ENCODE measurements at regions not wholly inside any gene's neighbourhood (a gene's known extent, or its start where the extent isn't known, plus 50 kb on each side); places are given as distances from the start of the nearest gene placed in this dataset.

- no peaks in the 10 kb centered on the region for H3K9me2 ChIP-seq (replicated peaks; ENCODE audit: insufficient read depth, low read length)
- DNase-seq = no peak
- H3K9me3 ChIP-seq (ENCODE audit: low read length) = no peaks in the 10 kb centered on the region
- H3K27ac ChIP-seq (ENCODE audit: low read length) = no peak overlapping the region
- no peaks in the 10 kb centered on the region for H3K27me3 ChIP-seq (ENCODE audit: low read length)
- no peak overlapping the region for H3K4me2 ChIP-seq (ENCODE audit: low read depth, low read length, poor library complexity, severe bottlenecking)
- H3K4me3 ChIP-seq (ENCODE audit: low read length) = no peak overlapping the region
- H3K36me3 ChIP-seq (ENCODE audit: insufficient read depth, low read length) = no peaks in the 10 kb centered on the region
- no peak overlapping the region for H2AFZ ChIP-seq (ENCODE audit: low read length)
- no peak overlapping the region for H3K9ac ChIP-seq (ENCODE audit: low read length)
- no peaks in the 10 kb centered on the region for H3K79me2 ChIP-seq (ENCODE audit: low read length)
- H4K20me1 ChIP-seq (ENCODE audit: insufficient read depth, low read depth, low read length) = no peaks in the 10 kb centered on the region
- no peaks in the 10 kb centered on the region for H3K4me1 ChIP-seq (ENCODE audit: low read length)
These were observed 53.5 kb upstream of the TSHZ3 start for GRCh38 chr19:31402529-31403316.

- no peak overlapping the region for H3K4me2 ChIP-seq (ENCODE audit: low read depth, low read length, poor library complexity, severe bottlenecking)
- no peaks in the 10 kb centered on the region for H4K20me1 ChIP-seq (ENCODE audit: insufficient read depth, low read depth, low read length)
- no peaks in the 10 kb centered on the region for H3K36me3 ChIP-seq (ENCODE audit: insufficient read depth, low read length)
- H2AFZ ChIP-seq (ENCODE audit: low read length) = no peak overlapping the region
- no peaks in the 10 kb centered on the region for H3K9me3 ChIP-seq (ENCODE audit: low read length)
- H3K27ac ChIP-seq (ENCODE audit: low read length) = no peak overlapping the region
- H3K9me2 ChIP-seq (replicated peaks; ENCODE audit: insufficient read depth, low read length) = no peaks in the 10 kb centered on the region
- no peaks in the 10 kb centered on the region for H3K4me1 ChIP-seq (ENCODE audit: low read length)
- H3K4me3 ChIP-seq (ENCODE audit: low read length) = no peak overlapping the region
- DNase-seq = no peak
- no peaks in the 10 kb centered on the region for H3K27me3 ChIP-seq (ENCODE audit: low read length)
- H3K79me2 ChIP-seq (ENCODE audit: low read length) = no peaks in the 10 kb centered on the region
- no peak overlapping the region for H3K9ac ChIP-seq (ENCODE audit: low read length)
These were observed 56.9 kb upstream of the TSHZ3 start for GRCh38 chr19:31406106-31406505.

GRCh38 chr19:31408460-31409124 is 59.4 kb upstream of the TSHZ3 start:
- H4K20me1 ChIP-seq (ENCODE audit: insufficient read depth, low read depth, low read length) = no peaks in the 10 kb centered on the region
- H3K9me3 ChIP-seq (ENCODE audit: low read length) = no peaks in the 10 kb centered on the region
- H3K79me2 ChIP-seq (ENCODE audit: low read length) = no peaks in the 10 kb centered on the region
- H3K27ac ChIP-seq (ENCODE audit: low read length) = no peak overlapping the region
- H3K9ac ChIP-seq (ENCODE audit: low read length) = no peak overlapping the region
- no peak overlapping the region for H2AFZ ChIP-seq (ENCODE audit: low read length)
- no peak overlapping the region for H3K4me3 ChIP-seq (ENCODE audit: low read length)
- no peaks in the 10 kb centered on the region for H3K9me2 ChIP-seq (replicated peaks; ENCODE audit: insufficient read depth, low read length)
- H3K4me2 ChIP-seq (ENCODE audit: low read depth, low read length, poor library complexity, severe bottlenecking) = no peak overlapping the region
- no peaks in the 10 kb centered on the region for H3K36me3 ChIP-seq (ENCODE audit: insufficient read depth, low read length)
- H3K27me3 ChIP-seq (ENCODE audit: low read length) = no peaks in the 10 kb centered on the region
- DNase-seq = no peak
- no peaks in the 10 kb centered on the region for H3K4me1 ChIP-seq (ENCODE audit: low read length)

GRCh38 chr19:31413353-31413752 is 64.1 kb upstream of the TSHZ3 start:
- Histone ChIP-seq H3K79me2 (ENCODE audit: low read length) (no peaks in the 10 kb centered on the region), H2AFZ (ENCODE audit: low read length) (no peak overlapping the region), H3K9me2 (replicated peaks; ENCODE audit: insufficient read depth, low read length) (no peaks in the 10 kb centered on the region), H3K4me3 (ENCODE audit: low read length) (no peak overlapping the region), H3K9ac (ENCODE audit: low read length) (no peak overlapping the region), H3K4me2 (ENCODE audit: low read depth, low read length, poor library complexity, severe bottlenecking) (no peak overlapping the region), H3K36me3 (ENCODE audit: insufficient read depth, low read length) (no peaks in the 10 kb centered on the region), H3K4me1 (ENCODE audit: low read length) (no peaks in the 10 kb centered on the region), H4K20me1 (ENCODE audit: insufficient read depth, low read depth, low read length) (no peaks in the 10 kb centered on the region), H3K27me3 (ENCODE audit: low read length) (no peaks in the 10 kb centered on the region), H3K9me3 (ENCODE audit: low read length) (no peaks in the 10 kb centered on the region), H3K27ac (ENCODE audit: low read length) (no peak overlapping the region)
- no peak for DNase-seq

- Histone ChIP-seq H3K27me3 (ENCODE audit: low read length) (no peaks in the 10 kb centered on the region), H3K9ac (ENCODE audit: low read length) (no peak overlapping the region), H3K27ac (ENCODE audit: low read length) (no peak overlapping the region), H2AFZ (ENCODE audit: low read length) (no peak overlapping the region), H4K20me1 (ENCODE audit: insufficient read depth, low read depth, low read length) (no peaks in the 10 kb centered on the region), H3K9me2 (replicated peaks; ENCODE audit: insufficient read depth, low read length) (no peaks in the 10 kb centered on the region), H3K4me2 (ENCODE audit: low read depth, low read length, poor library complexity, severe bottlenecking) (no peak overlapping the region), H3K4me1 (ENCODE audit: low read length) (no peaks in the 10 kb centered on the region), H3K36me3 (ENCODE audit: insufficient read depth, low read length) (no peaks in the 10 kb centered on the region), H3K4me3 (ENCODE audit: low read length) (no peak overlapping the region), H3K79me2 (ENCODE audit: low read length) (no peaks in the 10 kb centered on the region), H3K9me3 (ENCODE audit: low read length) (no peaks in the 10 kb centered on the region)
- no peak for DNase-seq
These were observed 66.1 kb upstream of the TSHZ3 start for GRCh38 chr19:31415322-31415721.

- DNase-seq = no peak
- no peaks in the 10 kb centered on the region for H3K27me3 ChIP-seq (ENCODE audit: low read length)
- no peaks in the 10 kb centered on the region for H4K20me1 ChIP-seq (ENCODE audit: insufficient read depth, low read depth, low read length)
- no peak overlapping the region for H3K9ac ChIP-seq (ENCODE audit: low read length)
- H3K79me2 ChIP-seq (ENCODE audit: low read length) = no peaks in the 10 kb centered on the region
- H3K4me1 ChIP-seq (ENCODE audit: low read length) = no peaks in the 10 kb centered on the region
- no peaks in the 10 kb centered on the region for H3K9me2 ChIP-seq (replicated peaks; ENCODE audit: insufficient read depth, low read length)
- H2AFZ ChIP-seq (ENCODE audit: low read length) = no peak overlapping the region
- H3K27ac ChIP-seq (ENCODE audit: low read length) = no peak overlapping the region
- H3K36me3 ChIP-seq (ENCODE audit: insufficient read depth, low read length) = no peaks in the 10 kb centered on the region
- no peak overlapping the region for H3K4me2 ChIP-seq (ENCODE audit: low read depth, low read length, poor library complexity, severe bottlenecking)
- H3K4me3 ChIP-seq (ENCODE audit: low read length) = no peak overlapping the region
- no peaks in the 10 kb centered on the region for H3K9me3 ChIP-seq (ENCODE audit: low read length)
These were observed 67.3 kb upstream of the TSHZ3 start for GRCh38 chr19:31416548-31416947.

- DNase-seq = no peak
- Histone ChIP-seq H2AFZ (ENCODE audit: low read length) (no peak overlapping the region), H3K9ac (ENCODE audit: low read length) (no peak overlapping the region), H3K4me1 (ENCODE audit: low read length) (no peaks in the 10 kb centered on the region), H3K27me3 (ENCODE audit: low read length) (no peaks in the 10 kb centered on the region), H3K36me3 (ENCODE audit: insufficient read depth, low read length) (no peaks in the 10 kb centered on the region), H3K27ac (ENCODE audit: low read length) (no peak overlapping the region), H4K20me1 (ENCODE audit: insufficient read depth, low read depth, low read length) (no peaks in the 10 kb centered on the region), H3K79me2 (ENCODE audit: low read length) (no peaks in the 10 kb centered on the region), H3K9me3 (ENCODE audit: low read length) (no peaks in the 10 kb centered on the region), H3K9me2 (replicated peaks; ENCODE audit: insufficient read depth, low read length) (no peaks in the 10 kb centered on the region), H3K4me2 (ENCODE audit: low read depth, low read length, poor library complexity, severe bottlenecking) (no peak overlapping the region), H3K4me3 (ENCODE audit: low read length) (no peak overlapping the region)
These were observed 68.8 kb upstream of the TSHZ3 start for GRCh38 chr19:31418055-31418454.

- H2AFZ ChIP-seq (ENCODE audit: low read length) = no peak overlapping the region
- no peak overlapping the region for H3K4me3 ChIP-seq (ENCODE audit: low read length)
- H4K20me1 ChIP-seq (ENCODE audit: insufficient read depth, low read depth, low read length) = no peaks in the 10 kb centered on the region
- H3K79me2 ChIP-seq (ENCODE audit: low read length) = no peaks in the 10 kb centered on the region
- no peaks in the 10 kb centered on the region for H3K9me3 ChIP-seq (ENCODE audit: low read length)
- no peaks in the 10 kb centered on the region for H3K9me2 ChIP-seq (replicated peaks; ENCODE audit: insufficient read depth, low read length)
- H3K4me1 ChIP-seq (ENCODE audit: low read length) = no peaks in the 10 kb centered on the region
- H3K27ac ChIP-seq (ENCODE audit: low read length) = no peak overlapping the region
- no peaks in the 10 kb centered on the region for H3K36me3 ChIP-seq (ENCODE audit: insufficient read depth, low read length)
- no peak for DNase-seq
- no peaks in the 10 kb centered on the region for H3K27me3 ChIP-seq (ENCODE audit: low read length)
- H3K4me2 ChIP-seq (ENCODE audit: low read depth, low read length, poor library complexity, severe bottlenecking) = no peak overlapping the region
- no peak overlapping the region for H3K9ac ChIP-seq (ENCODE audit: low read length)
These were observed 69.6 kb upstream of the TSHZ3 start for GRCh38 chr19:31418692-31419430.
